Esophagus (tissue), 2 donors: ENCODE measurements at regions not wholly inside any gene's neighbourhood (a gene's known extent, or its start where the extent isn't known, plus 50 kb on each side); places are given as distances from the start of the nearest gene placed in this dataset.
"Not testable (repeated sequence)": the region's sequence is repeated elsewhere in the genome, so short reads cannot be mapped to it uniquely, and the experiment has no call there.

Source experiments
- H3K27ac ChIP-seq, 2 donors: one replicate each; pipeline ENCODE4 v1.5.1; 2013; ENCODE audit warnings: low read depth in 2 of 2, mild to moderate bottlenecking in 2 of 2, inconsistent platforms in 1 of 2, low read length in 1 of 2, moderate library complexity in 1 of 2
- H3K27me3 ChIP-seq, 2 donors: one replicate each; pipeline ENCODE4 v1.6.1; 2013; ENCODE audit warnings: low read length in 2 of 2, control low read depth in 1 of 2, mild to moderate bottlenecking in 1 of 2; ENCODE audit not compliant: insufficient read depth in 2 of 2, control insufficient read depth in 1 of 2
- H3K36me3 ChIP-seq, 2 donors: one replicate each; pipeline ENCODE4 v1.6.1; 2013; ENCODE audit warnings: low read length in 1 of 2; ENCODE audit not compliant: control insufficient read depth in 2 of 2, insufficient read depth in 2 of 2
- H3K4me1 ChIP-seq, 2 donors: one replicate each; pipeline ENCODE4 v1.6.1; 2013; ENCODE audit warnings: low read length in 1 of 2; ENCODE audit not compliant: control insufficient read depth in 2 of 2, insufficient read depth in 2 of 2
- H3K4me3 ChIP-seq, 2 donors: one replicate each; pipeline ENCODE4 v1.5.1; 2013; ENCODE audit warnings: low read length in 2 of 2, mild to moderate bottlenecking in 2 of 2, low read depth in 1 of 2, moderate library complexity in 1 of 2
- H3K9me3 ChIP-seq, 2 donors: one replicate each; pipeline ENCODE4 v1.6.1; 2013; ENCODE audit warnings: mild to moderate bottlenecking in 2 of 2, low read depth in 1 of 2, low read length in 1 of 2, moderate library complexity in 1 of 2; ENCODE audit not compliant: control insufficient read depth in 2 of 2, insufficient read depth in 1 of 2
- WGBS, 2 donors: extraction: QIAGEN DNeasy Blood & Tissue Kit; methylation state at CpG; one replicate each; pipeline ENCODE4 v1.1.7; 2013; 5-methylcytosine and 5-hydroxymethylcytosine counted together
- donor health status: healthy with polysubstance abuse.
- donor health status: Bipolar disorder and iron deficiency.

- Histone ChIP-seq H3K9me3 (peaks cover 0 to 3% of the 10 kb centered on the region in 2 donors), H3K27me3 (no peaks in the 10 kb centered on the region), H3K4me3 (no peak overlapping the region), H3K27ac (no peak overlapping the region), H3K36me3 (no peaks in the 10 kb centered on the region), H3K4me1 (no peaks in the 10 kb centered on the region)
- WGBS, 2 donors: 98 to 99% methylated on average over 2 of the region's 2 CpGs
These were observed 152.8 kb upstream of the IRS2 start for GRCh38 chr13:109939180-109939579.

- 68 to 75% methylated on average over 10 of the region's 10 CpGs for WGBS, 2 donors
- H3K27ac ChIP-seq: no peak overlapping the region
- H3K27me3 ChIP-seq: no peaks in the 10 kb centered on the region
- no peak overlapping the region for H3K4me3 ChIP-seq
- peaks cover 0 to 3% of the 10 kb centered on the region in 2 donors for H3K9me3 ChIP-seq
- H3K36me3 ChIP-seq: no peaks in the 10 kb centered on the region
- H3K4me1 ChIP-seq: no peaks in the 10 kb centered on the region
These were observed 152.0 kb upstream of the IRS2 start for GRCh38 chr13:109938255-109938936.

DNA sequence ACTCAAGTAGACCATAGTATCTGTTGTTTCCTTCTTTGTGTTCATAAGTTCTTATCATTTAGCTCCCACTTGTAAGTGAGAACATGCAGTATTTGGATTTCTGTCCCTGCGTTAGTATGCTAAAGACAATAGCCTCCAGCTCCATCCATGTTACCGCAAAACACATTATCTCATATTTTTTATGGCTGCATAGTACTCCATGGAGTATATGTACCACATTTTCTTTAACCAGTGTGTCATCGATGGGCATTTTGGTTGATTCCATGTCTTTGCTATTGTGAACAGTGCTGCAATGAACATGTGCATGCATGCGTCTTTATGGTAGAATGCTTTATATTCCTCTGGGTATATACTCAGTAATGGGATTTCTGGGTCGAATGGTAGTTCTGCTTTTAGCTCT is 148.1 kb upstream of the IRS2 start:
- not testable (repeated sequence) for H3K4me3 ChIP-seq, H3K27ac ChIP-seq, H3K27me3 ChIP-seq, H3K36me3 ChIP-seq, H3K4me1 ChIP-seq, H3K9me3 ChIP-seq
- 93 to 95% methylated on average over 5 of the region's 5 CpGs for WGBS, 2 donors

GRCh38 chr13:109933476-109933875 is 147.1 kb upstream of the IRS2 start:
- H3K36me3 ChIP-seq: no peaks in the 10 kb centered on the region
- no peak overlapping the region for H3K4me3 ChIP-seq
- WGBS, 2 donors: 67 to 72% methylated on average over 7 of the region's 7 CpGs
- H3K9me3 ChIP-seq: no peaks in the 10 kb centered on the region
- H3K27ac ChIP-seq: no peak overlapping the region
- no peaks in the 10 kb centered on the region for H3K4me1 ChIP-seq
- H3K27me3 ChIP-seq: no peaks in the 10 kb centered on the region

GRCh38 chr13:109924376-109924775 is 138.0 kb upstream of the IRS2 start:
- WGBS, 2 donors: 64 to 71% methylated on average over 1 of the region's 1 CpG
- Histone ChIP-seq H3K4me1 (no peaks in the 10 kb centered on the region), H3K9me3 (no peaks in the 10 kb centered on the region), H3K27ac (no peak overlapping the region), H3K27me3 (no peaks in the 10 kb centered on the region), H3K36me3 (no peaks in the 10 kb centered on the region), H3K4me3 (no peak overlapping the region)

GRCh38 chr13:109922518-109922917 is 136.1 kb upstream of the IRS2 start:
- H3K4me3 ChIP-seq: no peak overlapping the region
- H3K9me3 ChIP-seq: no peaks in the 10 kb centered on the region
- 63 to 75% methylated on average over 2 of the region's 2 CpGs for WGBS, 2 donors
- H3K27ac ChIP-seq: no peak overlapping the region
- no peaks in the 10 kb centered on the region for H3K27me3 ChIP-seq
- no peaks in the 10 kb centered on the region for H3K36me3 ChIP-seq
- no peaks in the 10 kb centered on the region for H3K4me1 ChIP-seq

DNA sequence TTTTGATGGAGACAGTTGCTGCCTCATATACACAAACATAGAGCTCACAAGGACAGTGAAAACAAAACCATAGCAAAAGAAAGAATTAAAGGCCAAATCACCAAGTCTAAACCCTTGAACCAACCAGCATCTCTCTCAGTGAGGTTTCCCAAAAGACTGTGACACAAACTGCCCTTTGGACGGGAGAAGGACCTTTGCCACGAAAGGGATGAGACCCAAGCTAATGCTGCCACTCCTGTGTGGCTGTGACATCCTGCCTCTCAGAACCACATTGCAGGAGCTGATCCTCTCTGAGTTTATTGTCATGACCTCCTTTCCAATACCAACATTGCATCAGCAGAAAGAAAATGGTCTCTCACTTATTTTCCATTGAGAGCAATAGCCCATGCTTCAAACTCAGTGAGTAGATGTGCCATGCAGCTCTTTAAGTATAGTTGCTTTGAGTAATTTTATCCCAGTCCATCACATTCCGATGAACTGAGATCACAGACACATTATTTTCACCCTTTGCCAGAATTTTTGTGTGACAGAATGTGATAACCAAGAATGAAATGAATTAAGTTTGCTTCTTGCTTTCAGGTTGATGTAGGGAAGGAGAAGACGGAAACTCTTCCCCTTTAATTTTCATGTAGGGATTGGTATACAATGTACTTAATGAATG is 133.5 kb upstream of the IRS2 start:
- 85 to 90% methylated on average over 4 of the region's 4 CpGs for WGBS, 2 donors

DNA sequence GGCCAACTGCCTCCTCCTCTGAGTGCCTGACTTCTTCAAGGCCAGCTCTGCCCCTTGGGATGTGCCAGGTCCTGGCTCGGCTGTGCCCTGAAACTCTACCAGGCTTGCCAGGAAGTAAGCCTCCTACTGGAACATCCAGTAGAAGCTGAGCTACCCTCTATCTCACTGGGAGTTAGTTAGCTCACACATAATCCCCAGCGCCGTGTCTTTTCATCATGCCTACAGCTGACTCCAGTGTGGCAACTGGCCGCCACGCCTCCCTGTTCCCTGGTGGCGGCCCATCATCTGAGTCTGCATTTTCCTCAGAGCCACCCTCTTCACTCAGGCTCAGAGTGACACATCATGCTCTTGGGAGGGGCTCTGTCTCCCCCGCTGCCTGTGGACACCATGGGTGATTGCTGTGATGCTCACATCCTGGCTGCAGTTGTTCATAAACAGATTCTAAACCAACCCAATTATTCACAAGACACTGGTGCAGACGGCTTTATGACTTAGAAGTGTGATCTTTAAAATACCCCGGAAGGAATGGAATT is 131.9 kb upstream of the IRS2 start:
- Histone ChIP-seq H3K4me1 (no peaks in the 10 kb centered on the region), H3K9me3 (no peaks in the 10 kb centered on the region), H3K27ac (no peak overlapping the region), H3K4me3 (no peak overlapping the region), H3K36me3 (no peaks in the 10 kb centered on the region), H3K27me3 (no peaks in the 10 kb centered on the region)
- WGBS, 2 donors: 81 to 84% methylated on average over 9 of the region's 9 CpGs

More for the DNA sequence above, 133.5 kb upstream of the IRS2 start:
- Histone ChIP-seq H3K4me3 (no peak overlapping the region), H3K27me3 (no peaks in the 10 kb centered on the region), H3K9me3 (no peaks in the 10 kb centered on the region), H3K27ac (no peak overlapping the region), H3K4me1 (no peaks in the 10 kb centered on the region), H3K36me3 (no peaks in the 10 kb centered on the region)

- Histone ChIP-seq H3K27ac (no peak overlapping the region), H3K27me3 (no peaks in the 10 kb centered on the region), H3K4me3 (no peak overlapping the region), H3K9me3 (no peaks in the 10 kb centered on the region), H3K36me3 (no peaks in the 10 kb centered on the region), H3K4me1 (no peaks in the 10 kb centered on the region)
- 15 to 44% methylated on average over 1 of the region's 1 CpG for WGBS, 2 donors
These were observed 131.0 kb upstream of the IRS2 start for GRCh38 chr13:109917422-109917821.
